ENCODE measurements at regions not wholly inside any gene's neighbourhood (a gene's known extent, or its start where the extent isn't known, plus 50 kb on each side); places are given as distances from the start of the nearest gene placed in this dataset.

GRCh38 chr4:45363931-45364330, 637.6 kb upstream of the GNPDA2 start:
- ChIA-PET RAD21 (ENCODE audit: unreplicated experiment) (no interaction called here), POLR2A (no interaction called here), CTCF (no interaction called here), SMC1A (ENCODE audit: uncharacterized antibody, unreplicated experiment) (interaction anchor here (0.8 kb wide), 1 partner anchor 11 kb away, joined by 4 read pairs; no protein-coding TSS in a partner anchor)
- no peaks in the 10 kb centered on the region; the same call in 2 of the 3 replicates for H3K9me3 ChIP-seq (replicated peaks; ENCODE audit: control insufficient read depth, insufficient read depth, low read length)
- FAIRE-seq (no peak), ATAC-seq (no peak), DNase-seq (ENCODE audit: low read depth, low spot score) (no peak)
- no peaks in the 10 kb centered on the region for H3K27me3 ChIP-seq (replicated peaks in 1 of 2; ENCODE audit: control insufficient read depth in 2 of 2, insufficient read depth in 2 of 2, low read length in 1 of 2)
- H4K20me1 ChIP-seq (ENCODE audit: control insufficient read depth, insufficient read depth), result no peaks in the 10 kb centered on the region
- in situ Hi-C loops (cut with MboI), result no loop called here
- no peak overlapping the region for H3K27ac ChIP-seq (ENCODE audit: control insufficient read depth, insufficient read depth)
- no peaks in the 10 kb centered on the region for H3K79me2 ChIP-seq (ENCODE audit: control insufficient read depth, insufficient read depth, low read length)
- no peak overlapping the region for H3K4me2 ChIP-seq (ENCODE audit: control insufficient read depth, insufficient read depth)
- WGBS (ENCODE audit: insufficient coverage, insufficient replicate concordance, low lambda C conversion rate, missing lambda C conversion rate), result 37% methylated on average over 3 of the region's 3 CpGs
- no peak overlapping the region for H2AFZ ChIP-seq (ENCODE audit: control insufficient read depth, low read depth, low read length)
- BruUV-seq (replicated peaks), result no TSS peak
- H3K4me1 ChIP-seq (ENCODE audit: control insufficient read depth, insufficient read depth, low read length), result no peaks in the 10 kb centered on the region
- no peak for TF ChIP-seq BCLAF1 (IDR thresholded peaks at IDR 0.05)
- no peak for TF ChIP-seq FOS (IDR thresholded peaks at IDR 0.05; ENCODE audit: borderline replicate concordance, extremely low read depth, insufficient read length)
- TF ChIP-seq TCF7 (IDR thresholded peaks at IDR 0.05; ENCODE audit: borderline replicate concordance), result no peak
- TF ChIP-seq YY1 (IDR thresholded peaks at IDR 0.05; ENCODE audit: low read depth, low read length), result no peak
- no peak for TF ChIP-seq EZH2 (IDR thresholded peaks at IDR 0.05; ENCODE audit: borderline replicate concordance, control insufficient read depth, low read depth, low read length)
- no peak for TF ChIP-seq IKZF1 (conservative IDR thresholded peaks at IDR 0.05)
- no peak for TF ChIP-seq STAT3 (IDR thresholded peaks at IDR 0.05; ENCODE audit: low read depth, low read length)
- H3K9ac ChIP-seq (ENCODE audit: control insufficient read depth, insufficient read depth, low read length), result no peak overlapping the region
- H3K4me3 ChIP-seq, result no peak overlapping the region
- H3K36me3 ChIP-seq (ENCODE audit: control insufficient read depth in 2 of 2, insufficient read depth in 2 of 2, low read length in 1 of 2), result no peaks in the 10 kb centered on the region
- intact Hi-C loops (cut with micrococcal nuclease; ENCODE audit: unreplicated experiment), result no loop called here

Measured in GM12878 (cell line).